NCI-H82 treated with DMSO at 0.1 percent for 48 hours (cell line): ENCODE measurements at regions not wholly inside any gene's neighbourhood (a gene's known extent, or its start where the extent isn't known, plus 50 kb on each side); places are given as distances from the start of the nearest gene placed in this dataset.

ENCODE experiments used
- DNase-seq: peaks from one replicate; lab custom pipeline; 2025; ENCODE audit not compliant: unreplicated experiment; lab: John Stamatoyannopoulos, UW

DNA sequence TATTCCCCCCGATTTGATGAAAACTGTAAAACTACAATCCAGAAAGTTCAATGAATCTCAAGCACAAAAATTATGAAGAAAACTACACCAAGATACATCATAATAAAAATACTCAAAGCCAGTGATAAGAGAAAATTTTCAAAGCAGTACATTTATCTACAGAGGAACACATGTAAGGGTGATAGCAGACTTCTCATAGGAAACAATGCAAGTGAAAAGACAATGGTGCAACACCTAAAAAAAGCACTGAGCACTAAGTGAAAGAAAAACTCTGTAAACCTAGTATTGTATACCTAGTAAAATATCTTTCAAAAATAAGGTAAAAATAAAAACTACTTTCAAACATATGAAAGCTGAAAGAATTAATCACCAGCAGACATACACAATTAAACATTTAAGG lies 76.1 kb upstream of the IRF2BP2 start:
- DNase-seq: no peak

DNA sequence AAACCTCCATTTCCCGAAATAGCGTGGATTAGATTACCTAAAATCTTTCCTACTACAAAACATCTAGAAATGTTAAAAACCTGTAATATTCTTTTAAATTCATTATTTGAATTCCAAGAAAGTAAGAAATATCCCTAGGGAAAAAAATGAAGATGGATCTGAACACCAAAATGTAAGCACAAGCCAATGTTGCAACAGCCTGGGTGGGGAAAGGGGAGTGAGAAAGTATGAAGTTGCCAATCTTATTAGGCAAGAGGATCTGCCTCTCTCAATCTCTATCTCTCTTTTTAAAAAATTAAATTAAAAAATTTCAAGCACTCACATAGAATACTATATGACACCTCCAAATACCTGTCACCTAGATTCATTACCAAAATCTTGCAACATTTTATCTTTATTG lies 74.9 kb upstream of the IRF2BP2 start:
- no peak for DNase-seq

DNA sequence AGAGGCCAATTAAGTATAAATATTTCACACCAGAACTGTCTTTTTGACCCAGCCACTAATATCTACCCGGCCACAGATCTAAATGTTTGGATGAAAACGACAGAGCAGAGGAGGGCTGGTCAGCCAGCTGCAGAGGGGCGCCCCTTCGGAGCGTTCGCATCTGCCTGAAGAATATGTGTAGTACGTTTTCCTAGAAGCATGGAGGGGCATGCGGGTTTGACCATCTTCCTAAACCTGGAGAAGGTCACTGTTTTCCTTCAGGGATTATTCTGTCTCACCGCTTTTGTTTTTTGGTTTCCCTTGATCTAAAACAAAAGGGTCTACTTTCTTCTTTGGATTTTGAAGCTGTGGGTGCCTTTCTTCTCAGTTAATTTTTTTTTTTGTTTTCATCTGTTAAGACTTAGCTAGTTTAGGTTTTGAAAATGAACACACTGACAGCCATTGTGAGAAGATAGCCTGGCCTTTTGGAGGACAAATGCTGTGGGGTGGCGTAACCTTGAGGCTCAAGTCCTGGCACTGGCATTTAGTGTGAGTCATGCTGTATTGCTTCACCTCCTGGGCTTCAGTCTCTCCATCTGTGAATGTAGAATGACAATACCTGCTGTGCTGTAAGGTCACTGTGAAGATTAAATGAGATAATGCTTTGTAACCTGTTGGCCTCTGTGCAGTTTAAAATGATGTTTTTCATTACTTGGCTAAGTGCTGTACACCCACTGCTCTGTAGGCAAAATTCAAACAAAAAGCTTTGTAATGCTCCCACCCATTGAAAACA lies 74.1 kb upstream of the IRF2BP2 start:
- no peak for DNase-seq

DNA sequence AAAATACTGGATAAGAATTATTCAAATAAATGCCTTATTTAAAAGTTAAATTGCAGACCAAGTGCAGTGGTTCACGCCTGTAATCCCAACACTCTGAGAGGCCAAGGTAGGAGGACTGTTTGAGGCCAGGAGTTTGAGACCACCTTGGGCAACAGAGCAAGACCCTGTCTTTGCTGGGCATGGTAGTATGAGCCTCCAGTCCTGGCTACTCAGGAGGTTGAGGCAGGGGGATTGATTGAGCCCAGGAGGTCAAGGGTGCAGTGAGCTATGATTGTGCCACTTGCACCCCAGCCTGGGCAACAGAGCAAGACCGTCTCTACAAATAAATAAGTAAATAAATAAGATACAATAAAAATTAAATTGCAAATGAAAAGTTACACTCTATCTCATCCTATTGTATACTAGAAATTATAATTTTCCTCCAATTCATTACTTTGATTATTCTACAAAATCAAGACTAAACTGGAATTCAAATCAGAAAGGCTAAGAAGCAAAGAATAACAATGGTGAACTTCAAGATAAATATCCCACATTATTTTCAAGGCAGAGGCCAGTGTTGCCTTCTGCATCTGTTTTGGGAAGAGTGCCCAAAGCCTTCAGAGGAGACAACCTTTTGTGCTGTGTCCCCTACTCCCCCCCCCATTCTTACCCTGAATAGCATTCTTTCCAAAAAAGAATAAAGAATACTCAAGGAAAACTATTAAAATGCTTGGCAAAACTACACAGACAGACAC lies 73.3 kb upstream of the IRF2BP2 start:
- DNase-seq: no peak

DNA sequence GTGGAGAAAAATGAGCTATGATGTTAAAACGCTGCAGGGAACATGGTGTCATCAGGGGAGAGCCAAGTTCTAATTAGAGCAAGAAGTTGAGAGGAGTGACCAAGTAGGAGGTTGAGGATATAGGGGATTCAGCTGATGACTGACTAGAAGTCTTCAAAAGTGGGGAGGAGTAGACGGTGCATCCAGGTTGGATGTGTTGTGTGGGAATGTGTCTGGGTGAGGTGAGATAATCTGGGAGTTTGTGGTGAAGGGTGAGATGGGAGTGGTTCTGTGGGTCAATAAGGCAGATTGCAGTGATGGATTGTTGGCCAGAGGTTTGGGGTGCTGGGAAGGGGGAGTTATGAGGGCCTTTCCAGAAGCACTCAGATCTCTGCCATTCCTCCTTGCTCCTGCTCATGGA lies 72.0 kb upstream of the IRF2BP2 start:
- no peak for DNase-seq

DNA sequence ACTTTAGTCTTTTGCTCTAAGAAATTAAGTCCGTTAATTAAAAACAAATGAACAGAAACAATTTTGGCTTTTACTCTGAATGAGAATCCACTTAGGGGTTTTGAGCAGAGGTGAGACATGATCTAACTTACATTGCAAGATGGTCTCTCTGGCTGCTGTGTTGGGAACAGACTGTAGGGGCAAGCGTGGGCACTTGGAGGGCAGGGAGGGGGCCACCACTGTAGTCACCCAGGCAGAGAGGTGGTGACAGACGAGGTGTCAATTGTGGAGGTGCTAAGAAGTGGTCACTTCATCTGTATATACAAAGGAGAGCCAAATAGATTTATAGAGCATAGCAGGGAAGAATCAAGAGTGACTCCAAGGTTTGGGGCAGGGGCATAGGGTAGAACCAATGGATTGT lies 71.1 kb upstream of the IRF2BP2 start:
- no peak for DNase-seq

DNA sequence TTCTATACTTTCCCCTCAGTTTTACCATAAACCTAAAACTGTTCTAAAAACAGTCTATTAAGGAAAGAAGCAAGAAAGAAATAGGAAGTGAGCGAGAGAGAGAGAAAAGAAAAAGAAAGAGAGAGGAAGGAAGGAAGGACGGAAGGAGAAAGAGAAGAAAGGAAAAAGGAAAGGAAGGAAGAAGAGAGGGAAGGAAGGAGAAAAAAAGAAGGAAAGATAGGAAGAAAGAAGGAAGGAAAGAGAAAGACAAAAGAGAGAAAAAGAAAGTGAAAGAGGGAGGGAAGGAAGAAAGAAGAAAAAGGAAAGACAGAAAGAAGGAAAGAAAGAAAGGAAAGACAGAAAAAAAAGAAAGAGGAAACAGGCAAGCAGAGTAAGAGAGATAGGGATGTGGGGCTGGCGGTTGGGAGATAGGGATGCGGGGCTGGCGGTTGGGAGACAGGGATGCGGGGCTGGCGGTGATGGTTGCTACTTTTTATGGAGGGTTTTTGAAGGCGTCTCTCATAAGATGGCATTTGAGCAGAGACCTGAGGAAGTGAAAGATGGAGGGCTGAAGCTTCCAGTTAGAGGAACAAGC lies 70.4 kb upstream of the IRF2BP2 start:
- no peak for DNase-seq

DNA sequence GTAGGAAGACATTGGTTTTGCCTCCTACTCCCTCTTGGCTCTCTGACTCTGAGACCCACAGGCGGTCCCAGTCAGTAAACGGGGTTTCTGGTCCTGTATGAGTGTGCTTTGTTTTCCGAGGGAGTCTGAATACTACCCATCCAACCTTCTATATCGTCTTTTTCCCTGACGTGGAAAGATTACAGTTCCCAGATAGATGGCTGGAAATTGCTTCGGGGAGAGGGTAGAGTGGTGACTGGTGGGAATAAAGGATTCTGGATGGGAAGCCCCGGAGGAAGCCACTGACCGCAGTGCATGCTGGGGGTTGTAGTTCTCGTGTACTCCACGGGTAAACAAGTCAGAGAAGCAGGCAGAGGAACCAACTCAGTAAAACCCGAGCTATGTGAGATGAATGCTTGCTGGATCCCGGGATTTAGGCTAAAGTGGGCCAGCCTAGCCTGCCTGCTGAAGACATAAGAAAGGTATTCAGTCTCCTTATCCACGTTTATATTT lies 66.2 kb upstream of the IRF2BP2 start:
- peak; percentile 93 for DNase-seq

DNA sequence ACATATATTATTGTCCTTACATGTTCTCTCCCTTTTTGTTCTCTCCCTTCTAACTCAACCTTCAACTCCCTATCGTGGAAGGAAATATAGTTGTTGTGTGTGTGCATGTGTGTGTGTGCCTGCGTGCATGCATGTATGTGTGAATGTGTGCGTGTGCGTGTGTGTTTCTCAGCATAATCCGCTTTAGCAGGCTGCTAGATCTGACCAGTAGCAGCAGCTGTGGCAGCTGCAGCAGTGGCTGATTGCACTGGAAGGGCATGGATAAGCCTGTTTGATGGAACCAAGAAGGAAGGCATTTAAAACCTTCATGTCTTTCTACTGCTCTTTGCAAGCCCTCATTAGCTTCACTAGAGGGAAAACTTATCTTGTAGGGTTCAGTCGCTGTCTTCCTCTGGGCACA lies 65.6 kb upstream of the IRF2BP2 start:
- peak; percentile 92 for DNase-seq

DNA sequence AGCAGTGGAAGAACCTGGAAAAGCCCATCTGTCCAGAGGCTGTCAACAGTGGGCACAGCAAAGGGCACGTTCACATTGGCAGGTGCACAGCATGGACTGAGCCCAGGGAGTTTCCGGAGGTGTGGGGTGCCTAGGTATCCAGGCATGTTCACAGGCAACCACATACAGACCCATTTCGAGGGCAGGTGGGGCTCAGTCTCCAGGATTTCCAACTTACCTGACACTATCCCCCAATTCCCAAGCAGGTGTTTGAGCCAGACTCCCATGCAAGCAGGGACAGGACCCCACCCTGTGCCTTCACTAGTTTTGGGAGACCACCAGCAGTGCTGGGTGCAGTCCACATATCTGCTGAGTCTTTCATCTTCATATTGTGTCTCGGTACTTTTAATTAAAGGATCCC lies 65.0 kb upstream of the IRF2BP2 start:
- no peak for DNase-seq

DNA sequence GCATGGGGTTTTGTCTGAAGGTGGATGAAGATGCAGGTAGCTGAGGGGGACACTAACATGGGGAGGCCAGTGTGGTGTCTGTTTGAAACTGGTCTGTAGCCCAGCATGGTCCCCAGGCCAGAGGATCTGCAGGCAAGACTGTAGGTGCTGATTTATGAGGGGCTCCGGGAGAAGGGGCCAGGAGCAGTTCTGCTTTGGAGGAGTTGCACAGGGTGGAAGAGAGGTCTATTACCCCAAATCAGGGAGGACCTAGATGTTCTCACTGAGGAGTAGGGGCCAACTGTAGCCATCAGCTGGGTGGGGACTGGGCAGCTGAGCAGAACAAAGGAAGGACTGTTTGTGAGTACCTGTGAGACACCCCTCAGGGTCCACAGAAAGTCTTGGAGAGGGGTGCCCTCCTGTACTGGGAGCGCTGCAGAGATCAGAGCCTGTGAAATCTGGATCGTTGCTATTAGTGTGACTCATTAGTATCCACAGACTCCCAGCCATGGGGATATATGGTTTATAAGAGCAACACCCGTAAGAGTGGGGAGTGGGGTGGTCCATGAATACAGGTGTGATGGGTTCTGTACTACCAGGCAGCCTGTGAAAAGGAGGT lies 64.3 kb upstream of the IRF2BP2 start:
- no peak for DNase-seq

DNA sequence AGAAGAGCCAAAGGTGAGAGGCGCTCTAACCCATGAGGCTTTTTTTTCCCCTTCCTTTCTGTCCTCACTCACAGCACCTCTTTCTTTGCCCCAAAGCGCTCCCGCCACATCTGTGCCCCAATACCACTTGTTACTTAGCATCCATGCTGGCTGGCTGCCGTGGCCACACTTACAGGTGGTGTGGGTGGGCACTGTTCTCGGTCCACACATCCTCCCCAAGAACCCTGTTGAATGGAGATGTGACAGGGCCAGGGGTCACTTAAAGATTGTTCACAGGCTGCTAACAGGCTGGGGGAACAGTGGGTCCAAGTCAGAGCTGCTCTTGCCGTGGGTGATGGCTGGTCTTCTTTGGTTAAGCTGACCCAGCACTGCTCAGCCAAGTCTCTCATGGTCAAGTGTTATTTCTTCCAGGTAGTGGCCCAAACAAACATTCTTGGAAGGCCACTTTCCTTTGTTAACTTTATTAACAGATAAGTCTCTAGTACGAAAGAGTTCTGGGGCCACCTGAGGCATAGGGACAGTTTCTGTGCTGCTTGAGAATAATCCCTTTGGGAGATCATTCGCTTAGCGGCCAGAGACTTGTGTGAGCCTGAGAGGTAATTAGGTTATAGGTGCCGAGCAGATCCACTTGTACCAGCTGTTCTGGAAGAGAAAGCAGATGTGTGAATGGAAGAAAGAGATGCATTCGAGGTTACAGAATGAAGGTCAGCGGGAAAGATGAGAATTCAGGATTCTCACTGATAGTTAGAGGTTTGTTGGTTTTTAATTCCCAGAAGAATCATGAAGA lies 62.6 kb upstream of the IRF2BP2 start:
- peak; percentile 92 for DNase-seq

DNA sequence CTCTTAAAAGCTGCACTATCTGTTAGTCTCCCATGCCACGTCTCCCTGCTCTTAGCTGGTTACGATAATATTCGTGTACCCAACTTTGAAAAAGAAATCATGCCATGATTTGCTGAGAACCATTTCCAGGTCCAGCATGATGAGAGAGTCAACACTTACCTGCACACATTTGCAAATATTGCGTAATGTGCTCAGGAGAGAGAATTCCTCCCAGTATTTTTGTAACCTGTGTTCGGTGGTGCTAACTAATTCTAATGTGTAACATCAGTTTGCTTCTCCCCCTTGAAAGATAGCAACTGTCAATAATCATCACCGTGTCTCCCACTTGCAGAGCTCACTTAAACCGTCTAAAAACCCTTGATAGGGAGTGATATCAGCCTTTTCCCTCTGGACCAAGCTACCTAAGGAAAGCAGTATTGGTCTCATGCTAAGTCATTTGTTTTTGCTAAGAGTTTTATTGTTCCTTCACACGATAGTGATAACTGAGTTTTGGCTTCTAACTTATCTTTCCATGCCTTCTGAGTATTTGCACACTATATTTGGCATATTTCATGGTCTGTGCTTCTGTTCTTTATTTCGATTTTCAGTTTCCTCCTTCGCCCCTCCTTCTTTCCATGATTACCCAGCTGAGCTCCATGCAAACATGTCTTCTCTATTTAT lies 61.1 kb upstream of the IRF2BP2 start:
- no peak for DNase-seq

DNA sequence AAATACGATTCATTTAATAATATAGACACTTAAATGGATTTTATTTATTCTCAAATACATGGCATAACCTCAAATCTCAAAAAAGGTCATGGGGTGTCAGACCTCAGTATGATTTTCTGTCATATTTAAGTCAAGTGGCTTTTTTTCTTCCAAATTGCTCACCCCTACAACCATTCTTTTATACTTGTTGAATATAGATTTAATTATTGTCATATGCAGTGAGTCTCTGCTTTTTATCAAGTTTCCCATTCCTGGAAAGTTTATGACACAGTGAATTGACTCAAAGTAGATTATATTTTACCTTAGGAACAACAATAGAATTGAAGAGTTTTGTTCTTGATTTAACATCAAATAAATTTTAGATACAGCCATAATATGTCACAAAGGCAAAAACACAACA lies 59.5 kb upstream of the IRF2BP2 start:
- no peak for DNase-seq

DNA sequence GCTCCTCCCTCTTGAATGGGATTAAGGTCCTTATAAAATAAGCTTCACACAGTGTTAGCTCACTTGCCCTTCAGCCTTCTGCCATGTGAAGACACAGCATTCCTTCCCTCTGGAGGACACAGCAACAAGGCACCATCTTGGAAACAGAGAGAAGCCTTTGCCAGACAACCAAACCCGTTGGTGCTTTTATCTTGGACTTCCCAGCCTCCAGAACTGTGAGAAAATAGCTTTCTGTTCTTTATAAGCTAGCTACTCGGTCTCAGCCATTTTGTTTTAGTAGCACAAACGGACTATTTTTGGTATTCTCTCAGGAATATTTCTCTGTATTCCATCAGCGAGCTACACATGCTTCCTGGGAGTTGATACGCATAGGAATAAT lies 58.6 kb upstream of the IRF2BP2 start:
- peak; percentile 55 for DNase-seq

DNA sequence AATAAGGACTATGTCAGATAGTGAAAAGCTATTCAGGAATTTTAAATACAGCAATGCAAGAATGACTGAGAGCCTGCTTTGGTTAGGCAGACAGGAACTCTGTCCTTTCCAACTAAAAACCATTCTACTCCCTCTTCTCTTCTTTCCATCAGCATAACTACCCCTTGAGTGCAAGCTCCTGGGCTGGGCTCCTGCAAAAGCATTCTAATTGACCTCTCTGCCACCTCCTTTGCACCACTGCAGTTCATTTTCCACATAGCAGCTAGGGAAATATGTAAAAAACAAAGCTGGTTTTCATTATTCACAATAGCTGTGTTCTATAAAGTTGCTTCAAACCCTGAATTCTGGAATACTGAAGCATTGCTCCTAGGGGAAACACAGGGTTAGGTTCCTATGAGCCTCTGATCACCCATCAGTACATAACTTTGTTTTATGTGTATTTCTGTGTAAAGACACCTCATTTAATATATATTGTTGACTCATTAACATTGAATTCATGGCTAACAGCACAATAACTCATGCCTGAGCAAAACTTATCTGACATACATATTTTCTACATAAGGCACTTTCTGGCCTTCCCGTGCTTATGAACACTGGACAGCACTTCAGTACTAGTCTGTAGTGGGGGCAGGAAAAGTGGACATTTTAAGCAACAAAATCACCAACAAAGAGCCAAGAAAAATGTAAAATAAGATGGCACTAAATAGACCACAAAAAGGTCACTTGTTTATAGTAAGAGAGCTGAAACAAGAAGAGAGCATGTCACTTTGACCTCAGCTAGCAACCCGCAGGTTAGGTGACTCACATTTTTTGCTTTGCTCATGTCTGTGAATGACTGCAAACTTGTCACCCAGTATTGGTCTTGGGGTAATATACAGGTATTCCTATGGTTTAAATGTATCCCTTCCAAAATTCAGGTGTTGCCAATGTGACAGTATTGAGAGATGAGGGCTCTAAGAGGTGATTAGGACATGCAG lies 57.9 kb upstream of the IRF2BP2 start:
- no peak for DNase-seq

DNA sequence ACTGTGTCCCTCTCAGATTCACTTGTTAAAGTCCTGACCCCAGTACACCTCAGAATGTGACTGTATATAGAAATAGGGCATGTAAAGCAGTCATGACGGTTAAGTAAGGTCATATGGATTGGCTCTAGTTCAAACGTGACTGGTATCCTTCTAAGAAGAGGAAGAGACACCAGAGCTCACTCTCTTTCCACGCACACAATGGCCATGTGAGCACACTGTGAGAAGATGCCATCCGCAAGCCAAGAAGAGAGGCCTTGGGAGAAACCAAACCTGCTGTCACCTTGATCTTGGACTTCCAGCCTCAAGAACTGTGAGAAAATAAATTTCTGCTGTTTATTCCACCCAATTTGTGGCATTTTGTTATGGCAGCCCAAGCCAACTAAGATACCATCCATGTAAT lies 56.8 kb upstream of the IRF2BP2 start:
- no peak for DNase-seq

DNA sequence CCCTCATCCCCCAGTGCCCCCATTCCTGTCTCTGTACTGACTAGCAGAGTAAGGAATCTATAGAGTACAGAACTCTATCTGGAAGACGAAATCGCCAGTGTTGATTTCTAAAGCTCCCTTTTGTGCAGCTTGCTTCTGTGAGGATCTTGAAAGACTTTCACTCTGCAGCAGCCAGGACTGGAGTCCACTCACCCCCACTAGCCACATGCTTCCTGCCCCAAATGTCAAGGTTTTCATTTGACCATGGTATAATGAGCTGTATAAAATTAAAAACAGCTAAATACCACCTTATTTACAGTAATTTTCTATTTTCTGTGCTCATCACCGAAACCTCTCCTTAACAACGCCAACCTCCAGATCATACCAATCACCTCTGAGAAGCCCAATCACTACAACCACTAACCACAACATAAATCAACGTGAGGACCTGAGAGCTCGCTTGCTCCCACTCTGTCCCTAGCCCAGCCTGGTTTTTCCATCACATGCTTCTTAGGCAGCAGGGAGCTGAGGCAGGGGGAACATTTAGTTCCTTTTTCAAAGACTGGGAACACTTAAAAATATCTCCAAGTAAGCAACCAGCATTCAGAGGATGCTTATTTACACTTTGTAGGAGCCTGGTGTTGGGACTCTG lies 56.1 kb upstream of the IRF2BP2 start:
- DNase-seq: no peak

DNA sequence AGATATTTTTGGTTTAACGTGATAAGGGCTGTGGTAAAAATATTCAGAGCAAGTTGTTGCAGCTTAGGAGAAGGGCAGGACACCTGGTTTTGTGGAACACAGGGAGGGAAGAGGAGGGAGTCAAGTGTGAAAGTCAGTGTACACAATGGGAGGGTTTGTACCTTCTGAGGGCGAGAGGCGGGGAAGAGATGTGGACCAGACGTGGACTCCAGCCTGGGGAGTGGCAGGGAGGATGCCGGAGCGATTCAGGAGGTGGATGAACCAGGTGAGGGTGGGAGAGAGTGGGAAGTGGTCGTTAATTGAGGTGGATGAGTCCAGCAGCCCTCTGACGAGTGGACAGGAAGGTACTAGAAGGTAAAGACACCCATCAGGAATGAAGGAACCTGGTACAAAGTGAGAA lies 52.2 kb upstream of the IRF2BP2 start:
- DNase-seq: no peak
